GM21381 (cell line): ENCODE measurements at regions not wholly inside any gene's neighbourhood (a gene's known extent, or its start where the extent isn't known, plus 50 kb on each side); places are given as distances from the start of the nearest gene placed in this dataset.
"Not testable (repeated sequence)": the region's sequence is repeated elsewhere in the genome, so short reads cannot be mapped to it uniquely, and the experiment has no call there.

Experiments used
- ATAC-seq: cut with Tn5 transposase; IDR thresholded peaks from one replicate; pipeline ENCODE4 v1.9.1; 2021; ENCODE audit warnings: mild to moderate bottlenecking, moderate library complexity; ENCODE audit not compliant: unreplicated experiment

DNA sequence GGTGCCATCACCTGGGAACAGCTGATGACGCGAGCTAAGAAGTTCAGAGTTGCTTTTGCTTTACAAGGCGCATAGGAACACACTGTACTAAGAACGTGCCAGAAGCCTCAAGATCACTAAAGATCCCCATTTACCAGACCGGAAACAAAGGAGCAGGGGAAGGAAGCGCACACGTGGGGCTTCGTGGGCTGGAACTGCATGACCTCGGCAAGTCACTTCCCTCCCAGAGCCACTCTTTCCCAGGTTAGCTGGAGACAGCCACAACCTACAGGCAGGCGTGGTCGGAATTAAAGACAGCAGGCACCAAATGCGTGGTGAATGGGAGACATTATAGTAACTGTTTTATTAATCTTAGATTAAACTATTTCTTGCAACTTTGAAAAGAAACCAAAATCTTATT, 154.9 kb upstream of the IQSEC1 start:
- ATAC-seq: not testable (repeated sequence)

DNA sequence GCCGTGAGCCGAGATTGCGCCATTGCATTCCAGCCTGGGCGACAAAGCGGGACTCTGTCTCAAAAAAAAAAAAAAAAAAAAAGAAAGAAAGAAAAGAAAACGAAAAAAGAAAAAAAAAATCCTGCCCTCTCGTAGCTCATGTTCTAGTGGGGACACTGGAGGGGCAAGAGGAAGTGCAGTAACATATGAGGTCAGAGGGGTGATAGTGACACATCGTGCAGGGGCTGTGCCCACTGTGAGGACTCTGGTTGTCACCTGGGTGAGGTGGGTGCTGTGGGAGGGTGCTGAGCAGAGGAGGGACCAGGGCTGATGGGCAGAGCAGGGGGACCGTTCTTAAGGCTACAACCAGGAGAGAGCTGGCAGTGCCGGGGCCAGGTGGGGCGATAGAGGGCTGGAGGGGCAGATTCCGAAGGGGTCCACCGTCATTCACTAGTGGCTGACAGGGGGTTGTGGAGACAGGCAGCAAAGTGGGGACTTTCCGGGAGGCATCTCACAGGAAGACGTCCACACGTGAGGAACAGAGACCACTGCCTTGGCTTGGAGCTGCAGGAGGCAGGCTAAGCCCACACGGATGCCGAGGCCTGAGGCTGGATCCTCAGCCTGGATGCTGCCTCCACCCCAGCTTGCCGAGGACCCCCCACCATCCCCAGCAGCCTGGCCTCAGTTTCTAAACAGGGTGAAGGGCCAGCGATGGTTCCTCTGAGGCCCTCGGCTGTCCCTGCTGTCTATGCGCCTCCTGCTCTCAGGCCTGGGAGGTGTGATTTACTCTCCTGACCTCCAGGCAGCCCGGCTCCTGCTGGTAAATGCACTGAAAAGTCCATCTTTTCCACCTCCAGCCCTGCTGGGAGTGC, 154.3 kb upstream of the IQSEC1 start:
- ATAC-seq: no peak

DNA sequence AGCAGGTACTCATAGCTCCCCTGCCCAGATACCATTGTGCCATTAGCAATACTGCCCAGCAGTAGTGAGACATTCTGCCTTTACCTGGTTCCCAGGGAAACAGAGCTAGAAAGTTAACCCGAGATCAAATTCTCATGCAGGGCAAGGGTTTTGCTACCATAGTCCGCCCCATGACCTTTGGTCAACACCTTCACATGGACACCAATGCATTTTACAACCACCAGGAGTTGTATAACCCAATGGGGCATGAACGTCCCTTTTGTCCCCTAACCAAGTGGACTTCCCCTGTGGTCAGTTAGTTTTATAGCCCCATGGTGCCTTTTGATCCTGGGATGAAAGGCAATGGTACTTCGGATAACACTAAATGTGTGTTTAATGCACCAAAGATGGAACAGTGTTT, 151.7 kb upstream of the IQSEC1 start:
- no peak for ATAC-seq

DNA sequence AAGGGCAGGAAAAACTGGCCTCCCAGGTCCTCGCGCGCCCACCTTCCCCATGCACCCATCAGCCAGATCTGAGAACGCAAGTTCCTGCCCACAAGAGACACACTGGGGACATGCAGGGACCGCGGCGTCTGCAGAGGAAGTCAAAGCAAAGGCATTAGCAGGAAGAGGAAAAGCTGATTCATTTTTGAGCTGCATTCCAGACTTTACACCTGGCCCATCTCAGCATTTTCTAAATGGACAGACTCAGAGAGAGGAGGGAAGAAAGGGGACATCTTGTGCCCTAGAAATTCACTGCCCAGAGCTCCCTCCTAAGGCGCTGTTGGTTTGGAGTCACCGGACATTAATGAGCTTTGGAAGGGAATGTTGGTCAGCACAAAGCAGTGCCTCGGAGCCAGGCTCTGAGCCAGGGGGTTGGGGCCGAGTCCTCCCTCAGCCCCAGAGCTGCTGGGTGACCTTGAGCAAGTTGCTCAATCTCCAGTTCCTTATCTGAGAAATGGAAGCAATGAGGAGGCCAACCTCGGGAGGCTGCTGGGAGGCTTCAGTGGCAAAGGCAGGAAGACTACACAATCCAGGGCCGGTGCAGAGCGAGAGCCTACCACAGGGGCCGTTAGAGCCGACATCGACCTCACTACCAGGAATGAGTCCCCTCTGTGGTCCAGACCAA, 150.5 kb upstream of the IQSEC1 start:
- no peak for ATAC-seq

DNA sequence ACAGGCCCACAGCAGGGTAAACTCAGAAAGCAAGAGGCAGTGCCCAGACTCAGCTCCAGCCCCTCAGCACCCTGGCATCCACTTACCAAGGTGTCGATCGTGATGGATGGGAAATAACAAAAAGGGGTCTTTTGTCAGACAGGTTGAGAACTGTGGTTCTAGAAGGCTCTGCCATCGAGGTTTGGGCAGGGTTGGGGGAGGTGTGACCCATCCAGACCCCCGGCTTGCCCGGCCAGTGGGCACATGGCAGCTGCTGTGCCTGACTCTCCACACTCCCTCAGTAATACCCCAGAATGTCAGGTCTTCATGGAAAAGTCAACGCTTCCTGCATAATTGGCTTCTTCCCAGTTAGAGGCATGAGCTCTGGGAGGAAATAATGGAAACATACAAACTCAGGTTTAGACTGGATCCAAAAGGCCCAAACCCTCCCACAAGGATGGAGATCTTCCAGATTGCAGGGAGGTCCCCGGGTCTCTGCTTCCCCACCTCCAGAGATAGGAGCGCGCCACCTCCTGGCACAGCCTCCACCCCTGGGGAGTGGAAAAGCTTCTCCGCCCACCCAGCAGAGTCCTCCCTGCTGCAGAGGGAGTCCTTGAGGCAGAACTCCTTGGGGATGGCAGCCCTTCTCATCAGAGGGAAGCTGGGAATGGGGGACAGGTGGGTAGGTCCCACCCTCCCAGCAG, 149.8 kb upstream of the IQSEC1 start:
- ATAC-seq: no peak

DNA sequence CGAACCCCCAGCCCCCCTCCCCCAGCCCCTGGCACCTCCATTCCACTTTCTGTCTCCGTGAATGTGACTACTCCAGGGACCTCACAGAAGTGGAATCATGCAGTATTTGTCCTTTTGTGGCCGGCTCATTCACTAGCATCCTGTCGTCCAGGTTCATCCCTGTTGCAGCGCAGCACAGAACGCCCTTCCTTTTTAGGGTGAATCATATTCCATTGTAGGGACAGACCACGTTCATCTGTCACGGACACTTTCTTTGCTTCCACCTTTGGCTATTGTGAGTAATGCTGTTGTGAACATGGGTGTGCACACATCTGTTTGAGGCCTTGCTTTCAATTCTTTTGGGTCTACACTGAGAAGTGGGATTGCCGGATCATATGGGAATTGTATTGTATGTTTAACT, 148.9 kb upstream of the IQSEC1 start:
- ATAC-seq: no peak

DNA sequence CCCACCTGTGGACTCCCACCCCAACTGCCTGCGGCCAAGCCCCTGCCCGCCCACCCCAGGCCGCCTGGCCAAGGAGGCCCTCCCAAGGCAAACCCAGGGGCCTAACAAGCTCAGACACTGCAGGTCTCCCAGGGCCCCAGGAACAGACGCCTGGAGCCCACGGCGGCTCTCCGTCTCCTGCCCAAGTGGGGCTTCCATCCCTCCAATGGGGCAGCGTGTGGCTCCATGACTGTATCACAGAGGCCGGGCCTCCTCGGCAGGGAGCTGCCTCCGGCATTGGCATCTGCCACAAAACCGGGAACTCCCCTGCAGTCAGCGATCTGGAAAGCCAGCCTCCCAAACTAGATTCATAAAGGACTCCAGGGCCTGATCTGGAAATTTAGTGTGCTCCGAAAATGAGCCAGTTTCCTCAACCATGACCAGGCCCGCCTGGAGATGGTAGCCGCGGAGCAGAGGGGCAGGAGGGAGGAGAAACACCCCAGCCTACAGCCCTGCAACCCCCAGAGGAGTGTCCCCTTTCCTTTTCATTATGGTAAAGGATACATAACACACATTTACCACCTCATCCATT, 148.3 kb upstream of the IQSEC1 start:
- ATAC-seq: no peak

DNA sequence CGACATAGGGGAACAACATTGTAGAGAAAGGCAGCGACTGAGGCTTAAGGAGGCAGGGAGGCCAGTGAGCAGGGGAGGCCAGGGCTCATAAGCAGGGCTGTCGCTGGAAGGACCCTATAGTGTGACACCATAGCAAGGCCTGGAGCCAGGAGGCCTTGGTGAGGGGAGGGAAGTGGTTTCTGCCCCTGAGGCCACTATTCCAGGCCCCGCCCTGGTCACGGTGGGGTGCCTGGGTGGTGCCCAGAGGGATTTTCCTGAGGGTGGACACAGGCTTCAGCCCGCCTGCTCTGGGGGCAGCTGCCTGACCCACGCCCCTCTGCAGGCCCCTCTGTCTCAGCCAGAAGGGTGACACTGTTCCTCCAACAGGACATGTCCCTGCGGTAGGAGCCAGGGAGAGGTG, 147.8 kb upstream of the IQSEC1 start:
- no peak for ATAC-seq

DNA sequence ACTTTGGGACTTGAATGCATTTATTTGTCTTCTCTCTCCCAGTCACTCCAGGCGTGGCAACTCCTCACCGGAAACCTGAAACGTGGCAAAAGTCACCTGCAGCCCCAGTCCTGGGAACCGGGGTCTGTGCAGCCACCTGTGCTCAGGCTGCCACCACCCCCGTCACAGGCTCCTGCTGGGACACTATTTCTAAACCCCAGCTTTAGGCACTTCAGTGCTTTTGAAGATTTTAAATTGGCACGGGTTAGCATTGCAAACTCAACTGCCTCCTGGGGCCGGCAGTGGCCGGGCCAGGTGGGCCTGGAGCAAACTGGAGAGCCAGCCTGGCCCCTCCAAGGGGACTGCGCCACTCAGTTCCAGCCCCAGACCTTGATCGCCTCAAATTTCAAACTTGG, 146.7 kb upstream of the IQSEC1 start:
- no peak for ATAC-seq

DNA sequence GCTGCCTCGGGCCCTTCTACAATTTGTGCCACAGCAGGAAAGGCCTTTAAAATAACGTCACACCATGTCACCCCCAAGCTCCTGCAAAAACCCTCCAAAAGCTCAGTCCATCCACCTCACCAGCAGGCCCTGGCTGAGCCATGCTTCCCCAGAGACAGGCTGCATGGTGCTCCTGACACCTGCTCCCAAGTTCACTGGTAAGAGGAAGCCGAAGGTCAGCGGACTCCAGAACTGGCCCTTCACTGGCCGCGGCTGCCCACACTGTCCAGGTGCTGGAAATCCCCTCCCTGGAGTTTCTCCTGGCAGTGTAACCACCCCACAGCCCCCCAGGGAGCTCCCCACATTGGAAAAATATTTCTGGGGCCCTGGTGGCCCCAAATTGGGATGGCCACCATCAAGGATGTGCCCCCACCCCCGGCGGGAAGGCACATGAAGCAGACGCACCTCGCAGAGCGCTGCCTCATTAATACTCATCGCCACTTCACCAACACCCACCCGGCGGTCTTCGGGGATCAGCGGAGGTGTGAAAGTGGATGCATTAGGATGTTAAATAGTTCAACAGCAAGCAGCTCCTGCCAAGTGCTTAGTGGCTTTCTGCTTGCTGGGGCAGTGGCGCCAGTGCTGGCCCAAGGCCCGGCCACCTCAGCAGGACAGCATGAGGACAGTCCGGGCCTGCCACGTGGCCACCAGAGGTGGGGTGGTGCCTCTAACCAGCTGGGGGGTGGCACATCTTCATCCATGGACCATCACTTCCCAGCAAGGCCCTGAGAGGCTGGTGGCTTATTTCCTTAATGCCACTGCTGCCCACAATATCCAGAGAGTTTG, 146.1 kb upstream of the IQSEC1 start:
- ATAC-seq: no peak

DNA sequence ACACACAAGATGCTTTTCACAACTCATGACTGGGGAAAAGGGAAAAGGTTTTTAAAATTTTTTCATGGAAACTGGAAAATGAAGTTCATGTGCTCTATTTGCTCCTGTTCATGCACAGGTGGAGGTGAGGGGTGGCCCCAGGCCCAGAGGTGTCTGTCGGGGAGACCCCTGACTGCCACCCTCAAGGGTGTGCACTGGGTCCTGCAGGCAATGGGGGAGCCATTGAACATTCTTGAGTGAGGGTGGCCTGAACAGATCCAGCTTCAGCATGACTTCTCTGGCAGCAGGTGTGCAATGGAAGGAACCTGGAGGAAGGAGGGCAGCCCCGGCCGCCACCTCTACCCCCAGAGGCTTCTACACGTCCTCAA, 145.3 kb upstream of the IQSEC1 start:
- ATAC-seq: no peak

DNA sequence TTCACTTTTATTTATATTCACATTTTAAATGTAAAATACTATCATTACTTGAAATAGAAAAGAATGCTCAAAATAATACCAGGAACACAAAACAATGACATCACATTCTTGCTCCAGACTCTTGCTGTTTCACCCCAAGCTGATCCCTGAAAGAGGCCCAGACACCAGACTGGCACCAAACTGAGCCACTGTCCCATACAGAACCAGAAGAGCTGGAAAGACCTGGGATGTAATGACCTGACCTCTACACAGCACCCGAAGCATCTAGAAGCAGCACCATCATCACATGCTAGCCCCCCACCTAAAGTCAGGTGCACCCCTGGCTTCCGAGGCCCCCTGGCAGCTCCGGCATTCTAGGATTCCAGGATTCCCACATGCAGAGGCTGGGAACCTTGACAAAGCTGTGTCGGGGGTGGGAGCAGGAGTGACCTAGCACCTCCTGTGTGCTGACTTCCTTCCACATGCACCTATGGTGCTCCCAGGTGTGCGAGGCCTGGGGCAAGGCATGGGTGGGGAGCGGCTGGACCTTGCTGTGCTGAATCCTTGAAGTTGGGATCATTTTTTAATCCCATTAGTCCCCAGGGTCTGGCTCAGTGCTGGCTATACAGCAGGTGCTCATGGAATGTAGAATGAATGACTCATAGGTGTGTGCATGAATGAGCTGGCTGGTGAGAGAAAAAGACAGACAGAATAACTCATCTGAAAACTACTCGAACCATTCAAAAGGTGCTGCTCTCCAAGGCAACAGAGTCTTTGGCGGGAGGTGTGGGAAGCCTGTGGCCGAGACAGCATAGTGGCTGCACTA, 144.7 kb upstream of the IQSEC1 start:
- no peak for ATAC-seq

DNA sequence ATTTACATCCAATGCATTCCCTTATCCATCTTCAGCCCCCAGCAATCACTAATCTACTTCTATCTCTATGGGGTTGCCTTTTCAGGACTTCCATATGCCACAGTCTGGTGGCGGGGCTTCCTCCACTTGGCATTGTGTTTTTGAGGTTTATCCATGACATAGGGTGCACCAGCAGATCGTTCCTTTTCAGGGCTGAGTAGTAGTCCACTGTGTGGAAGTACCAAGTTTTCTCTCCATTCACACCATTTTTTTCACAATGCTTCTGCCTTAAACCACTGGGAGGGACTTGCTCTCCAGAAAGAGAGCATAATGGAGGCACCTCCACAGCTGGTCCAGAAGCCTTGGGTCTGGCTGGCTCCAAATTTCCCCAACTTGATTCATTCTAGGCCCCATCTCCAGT, 144.0 kb upstream of the IQSEC1 start:
- no peak for ATAC-seq

DNA sequence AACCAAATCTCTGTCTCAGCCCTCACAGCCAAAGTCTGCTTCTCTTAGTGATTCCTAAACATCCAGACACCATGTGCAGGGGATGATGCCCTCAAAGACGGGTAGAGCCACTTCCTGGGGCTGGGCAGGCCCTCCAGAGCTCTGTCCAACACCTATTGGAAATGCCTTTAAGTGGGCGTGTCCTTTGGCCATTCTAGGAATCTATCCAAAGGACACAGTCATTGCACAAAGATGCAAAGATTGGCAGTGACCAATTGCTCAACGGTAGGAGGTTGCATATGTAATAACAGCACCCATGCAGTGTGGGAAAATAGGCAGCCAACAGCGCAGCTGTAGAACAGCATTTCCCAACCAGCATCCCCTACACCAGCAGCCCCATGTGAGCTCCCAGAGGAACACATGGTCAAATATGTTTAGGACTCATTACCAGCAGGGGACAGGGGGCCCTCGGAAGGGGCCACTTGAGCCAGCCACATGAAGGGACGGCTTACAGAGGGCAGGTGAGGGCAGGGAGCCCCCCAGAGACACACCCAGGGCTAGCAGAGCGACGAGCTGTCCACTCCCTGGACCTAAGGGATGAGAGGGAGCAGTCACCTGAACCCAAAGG, 142.8 kb upstream of the IQSEC1 start:
- ATAC-seq: no peak

DNA sequence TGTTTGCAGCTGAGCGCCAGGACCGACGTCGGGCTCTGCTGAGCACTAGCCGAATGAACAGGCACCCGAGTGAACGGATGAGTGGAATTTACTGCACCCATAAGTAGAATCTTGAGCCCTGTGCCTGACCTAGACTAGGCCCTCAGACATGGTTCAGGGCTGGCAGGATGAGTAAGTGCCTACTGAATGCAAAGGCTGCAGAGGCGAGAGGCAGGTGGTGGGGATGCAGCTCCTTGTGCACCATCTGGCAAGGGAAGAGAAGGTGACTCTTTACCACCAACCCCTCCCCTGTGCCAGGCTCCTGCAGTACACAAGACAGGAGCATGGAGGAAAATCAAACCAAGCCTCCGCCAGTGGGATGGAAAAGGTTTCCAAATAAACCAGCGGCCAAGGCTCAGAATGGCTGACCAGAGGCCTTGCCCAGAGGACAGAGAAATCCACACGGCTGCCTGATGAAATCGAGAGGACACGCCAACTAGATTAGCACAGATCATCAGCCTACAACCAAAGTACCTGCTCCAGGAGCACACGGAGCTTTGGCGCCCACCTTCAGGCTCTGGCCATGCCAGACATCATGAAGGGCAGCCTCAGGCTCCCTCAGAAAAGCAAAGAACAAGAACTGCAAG, 141.7 kb upstream of the IQSEC1 start:
- ATAC-seq: no peak

DNA sequence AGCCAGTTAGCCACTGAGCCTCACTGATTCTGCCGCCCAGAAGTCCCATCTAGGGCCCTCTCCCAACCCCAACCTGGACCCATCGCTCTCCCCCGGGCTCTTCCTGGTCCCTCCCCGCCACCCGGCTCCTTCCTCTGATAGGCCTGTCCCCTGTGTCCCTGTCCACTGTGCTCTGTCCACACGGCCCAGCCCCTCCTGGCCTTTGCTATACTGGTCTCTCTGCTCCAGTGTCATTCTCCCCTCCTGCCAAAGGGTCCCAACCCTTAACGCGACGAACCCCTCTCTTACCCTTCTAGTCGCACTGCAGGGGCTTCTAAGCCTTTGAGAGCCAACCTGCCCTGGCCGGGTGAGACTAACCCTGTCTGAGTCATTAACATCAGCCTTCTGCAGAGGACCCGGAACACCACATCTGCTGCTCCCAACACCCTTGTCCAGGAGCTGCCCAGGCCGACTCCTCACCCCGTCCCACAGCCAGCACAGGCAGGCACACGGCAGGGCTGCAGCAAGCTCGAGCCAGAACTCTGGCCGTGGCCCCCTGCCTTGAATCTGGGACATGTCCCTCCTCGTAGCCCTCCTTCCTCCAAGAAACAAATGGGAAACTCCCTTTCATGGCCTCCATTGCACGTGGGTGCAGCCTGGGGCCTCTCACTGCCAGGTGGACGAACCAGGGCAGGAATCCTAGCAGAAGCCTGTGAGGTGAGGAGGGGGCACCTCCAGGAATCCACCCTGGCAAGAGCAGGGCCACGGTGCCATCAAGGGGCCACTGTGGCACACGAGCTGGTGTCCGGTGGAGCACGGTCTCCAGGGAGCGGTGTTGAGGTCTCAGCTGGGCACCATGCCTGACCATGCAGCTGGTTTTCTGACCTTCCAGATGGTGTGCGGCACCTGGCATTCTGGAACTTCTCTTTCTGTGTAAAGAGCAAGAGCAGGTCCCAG, 140.9 kb upstream of the IQSEC1 start:
- ATAC-seq: no peak

DNA sequence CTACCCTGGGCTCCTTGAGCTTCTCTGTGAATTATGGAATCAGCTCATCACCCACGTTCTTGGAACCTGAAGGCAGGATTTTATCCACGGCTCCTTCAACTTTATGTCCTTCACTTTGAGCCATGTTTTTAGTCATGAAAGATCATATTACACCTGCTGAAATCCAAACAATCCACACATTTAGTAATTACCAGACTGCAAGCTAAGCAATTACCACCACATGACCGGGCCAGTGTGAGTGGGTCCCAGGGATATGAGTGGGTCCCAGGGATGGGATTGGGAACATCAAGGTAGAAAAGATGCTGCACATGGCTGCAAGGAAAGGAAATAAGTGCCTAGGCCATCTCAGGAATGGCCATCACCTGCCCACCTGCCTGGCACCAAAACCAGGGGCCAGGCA, 140.3 kb upstream of the IQSEC1 start:
- ATAC-seq: no peak

DNA sequence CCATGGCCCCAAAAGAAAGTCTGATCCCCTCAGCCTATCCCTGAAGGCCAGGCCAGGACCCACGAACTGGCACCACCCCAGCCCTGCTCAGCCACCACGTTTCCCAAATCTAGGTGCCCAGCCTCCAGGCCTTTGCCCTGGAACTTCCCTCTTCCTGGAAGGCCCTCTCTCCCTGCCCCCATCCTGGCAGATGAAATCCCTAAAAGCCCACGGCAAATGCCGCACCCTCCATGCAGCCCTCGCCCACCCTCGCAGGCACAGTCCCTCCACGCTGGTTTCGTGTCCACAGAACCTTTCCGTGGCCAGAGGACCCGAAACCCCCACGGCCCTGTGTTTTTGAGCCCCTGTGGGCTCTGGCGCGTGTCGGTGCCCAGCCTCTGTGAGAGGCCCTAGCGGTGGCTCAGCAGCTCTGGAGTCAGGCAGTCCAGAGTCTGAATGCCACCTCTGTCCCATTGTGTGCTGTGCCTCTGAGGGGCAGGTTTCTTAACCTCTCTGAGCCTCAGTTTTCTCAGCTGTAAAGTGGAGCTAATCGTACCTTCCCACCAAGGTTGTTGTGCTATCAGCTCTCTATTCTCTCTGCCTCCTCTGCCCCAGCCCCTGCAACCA, 138.5 kb upstream of the IQSEC1 start:
- ATAC-seq: no peak
